ENCODE measurements at regions not wholly inside any gene's neighbourhood (a gene's known extent, or its start where the extent isn't known, plus 50 kb on each side); places are given as distances from the start of the nearest gene placed in this dataset.
"Not testable (repeated sequence)": the region's sequence is repeated elsewhere in the genome, so short reads cannot be mapped to it uniquely, and the experiment has no call there.

DNA sequence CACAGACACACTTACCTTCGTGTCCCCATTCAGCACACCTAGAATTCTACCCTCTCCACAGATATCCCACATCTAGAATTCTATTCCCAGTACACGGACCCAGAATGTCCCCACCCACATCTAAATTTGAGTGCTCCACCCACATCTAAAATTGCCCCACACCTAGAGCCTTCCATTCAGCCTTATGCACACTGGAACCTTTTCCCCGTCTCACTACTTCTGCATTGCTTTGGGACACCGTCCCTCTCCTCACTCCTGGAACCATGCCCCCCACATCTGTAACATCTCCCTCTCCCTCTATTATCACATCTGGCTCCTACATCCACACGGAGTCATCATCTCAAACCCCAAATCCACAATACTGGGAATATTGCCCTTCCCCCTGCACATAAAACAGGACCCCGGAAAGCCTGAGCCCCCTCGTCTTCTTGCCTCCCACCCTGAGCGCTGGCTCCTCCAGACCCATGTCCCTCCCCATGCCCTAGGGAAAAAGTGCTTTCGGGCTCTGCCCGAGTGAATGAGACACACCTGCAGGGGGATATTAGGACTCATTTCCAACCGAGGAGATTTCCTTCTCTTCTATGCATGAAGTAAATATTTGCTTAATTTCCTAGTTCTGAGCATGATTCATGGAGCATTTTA lies 125.8 kb upstream of the UNC5B start:
- no peak for DNase-seq

DNA sequence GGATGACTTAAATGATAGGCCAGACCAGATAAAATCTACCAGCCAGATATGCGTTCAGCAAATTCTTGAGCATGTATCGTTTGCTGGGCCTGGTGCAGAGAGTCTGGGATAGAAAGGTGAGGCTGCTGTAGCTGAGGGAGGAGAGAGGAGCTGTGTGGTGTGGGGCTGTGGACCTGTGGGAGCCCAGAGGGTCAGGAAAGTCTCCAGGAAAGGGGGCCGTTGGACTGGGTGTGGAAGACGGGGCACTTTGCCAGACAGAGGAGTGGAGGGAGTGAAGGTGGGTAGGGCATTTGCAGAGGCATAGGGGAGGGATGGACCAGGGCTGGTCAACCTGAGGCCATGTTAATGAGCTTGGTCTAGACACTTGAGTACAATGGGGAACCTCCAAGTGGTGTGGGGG lies 124.7 kb upstream of the UNC5B start:
- no peak for DNase-seq

DNA sequence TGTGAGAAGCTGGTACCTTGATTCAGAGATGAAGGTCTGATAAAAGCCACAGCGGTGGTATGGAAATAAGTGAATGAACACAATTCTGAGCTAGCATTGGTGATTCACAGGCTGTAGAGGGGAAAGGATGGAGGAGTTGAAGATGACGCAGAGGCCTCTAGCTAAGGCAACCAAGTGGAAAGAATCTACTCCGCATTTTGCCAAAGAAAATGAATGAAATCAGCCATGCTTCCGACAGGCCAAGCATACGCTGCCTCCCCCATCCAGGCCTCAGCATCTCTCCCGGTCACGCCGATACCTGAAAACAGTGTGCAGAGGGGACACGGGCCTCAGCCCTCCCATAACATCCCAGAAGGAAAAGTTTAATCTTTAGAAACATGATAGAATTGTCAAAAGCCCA lies 124.3 kb upstream of the UNC5B start:
- DNase-seq = no peak

DNA sequence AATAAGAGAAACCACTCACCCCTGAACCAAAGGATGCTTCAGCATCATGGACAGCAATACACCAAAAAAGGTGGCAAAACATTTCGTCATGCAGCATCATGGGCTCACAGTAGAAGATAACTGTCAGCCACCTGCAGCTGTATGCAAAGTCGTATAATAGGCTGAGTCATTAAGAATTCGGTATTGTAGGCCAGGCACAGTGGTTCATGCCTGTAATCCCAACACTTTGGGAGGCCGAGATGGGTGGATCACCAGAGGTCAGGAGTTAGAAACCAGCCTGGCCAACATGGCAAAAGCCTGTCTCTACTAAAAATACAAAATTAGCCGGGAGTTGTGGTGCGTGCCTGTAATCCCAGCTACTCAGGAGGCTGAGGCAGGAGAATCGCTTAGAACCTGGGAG lies 123.8 kb upstream of the UNC5B start:
- DNase-seq = not testable (repeated sequence)

DNA sequence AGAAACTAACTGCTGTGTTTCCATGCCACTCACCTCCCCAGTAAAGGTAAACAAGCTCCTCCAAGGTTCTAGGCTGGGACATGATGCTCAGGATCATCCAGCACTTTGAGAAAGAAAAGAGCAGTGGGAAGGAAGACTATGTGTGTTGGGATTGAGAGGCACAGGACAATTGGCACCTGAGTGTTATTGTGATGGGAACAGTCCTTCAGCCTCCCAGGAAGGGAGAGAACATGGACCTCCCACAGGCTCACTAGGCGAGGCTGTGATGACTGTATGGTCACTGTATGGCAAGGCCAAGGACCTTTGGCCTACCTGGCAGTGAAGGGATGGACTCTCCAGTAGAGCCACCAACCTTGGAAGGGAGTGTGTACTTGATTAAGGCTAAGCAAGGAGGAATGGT lies 123.2 kb upstream of the UNC5B start:
- DNase-seq = no peak

DNA sequence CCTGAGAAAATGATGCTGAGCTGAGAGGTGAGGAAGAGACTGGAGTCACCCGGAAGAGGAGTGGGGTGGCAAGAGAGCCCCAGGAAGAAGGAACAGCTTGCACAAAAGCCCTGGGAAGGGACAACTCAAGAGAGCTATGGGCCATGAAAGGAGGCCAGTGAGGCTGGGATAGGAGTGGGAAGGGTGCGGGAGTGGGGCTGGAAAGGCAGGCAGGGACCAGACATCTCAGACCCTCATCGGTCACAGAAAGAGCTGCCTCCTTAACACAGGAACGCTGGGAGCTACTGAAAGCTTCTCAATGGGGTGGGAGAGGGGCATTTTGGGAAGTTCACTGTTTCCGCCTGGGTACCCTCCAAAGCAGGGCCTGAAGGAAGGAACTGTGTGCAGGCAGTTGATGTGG lies 122.0 kb upstream of the UNC5B start:
- DNase-seq = no peak

DNA sequence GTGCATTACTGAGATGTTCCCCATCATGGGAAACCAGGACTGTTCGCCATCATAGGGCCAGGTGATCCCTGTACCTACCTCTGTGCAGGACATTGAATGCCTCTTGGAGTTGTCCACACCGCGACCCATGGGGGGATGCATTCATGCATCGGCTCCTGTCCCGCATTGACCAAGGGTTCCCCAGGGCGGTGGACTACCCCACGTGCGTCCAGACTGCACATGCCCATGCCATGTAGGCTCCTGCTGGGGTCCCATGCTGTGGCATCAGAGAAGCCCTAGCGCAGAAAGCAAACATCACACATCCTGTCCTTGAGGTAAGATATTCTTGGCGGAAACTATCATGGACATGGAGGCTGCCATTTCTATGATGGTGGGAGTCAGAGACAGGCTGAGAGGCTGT lies 121.6 kb upstream of the UNC5B start:
- DNase-seq = no peak

DNA sequence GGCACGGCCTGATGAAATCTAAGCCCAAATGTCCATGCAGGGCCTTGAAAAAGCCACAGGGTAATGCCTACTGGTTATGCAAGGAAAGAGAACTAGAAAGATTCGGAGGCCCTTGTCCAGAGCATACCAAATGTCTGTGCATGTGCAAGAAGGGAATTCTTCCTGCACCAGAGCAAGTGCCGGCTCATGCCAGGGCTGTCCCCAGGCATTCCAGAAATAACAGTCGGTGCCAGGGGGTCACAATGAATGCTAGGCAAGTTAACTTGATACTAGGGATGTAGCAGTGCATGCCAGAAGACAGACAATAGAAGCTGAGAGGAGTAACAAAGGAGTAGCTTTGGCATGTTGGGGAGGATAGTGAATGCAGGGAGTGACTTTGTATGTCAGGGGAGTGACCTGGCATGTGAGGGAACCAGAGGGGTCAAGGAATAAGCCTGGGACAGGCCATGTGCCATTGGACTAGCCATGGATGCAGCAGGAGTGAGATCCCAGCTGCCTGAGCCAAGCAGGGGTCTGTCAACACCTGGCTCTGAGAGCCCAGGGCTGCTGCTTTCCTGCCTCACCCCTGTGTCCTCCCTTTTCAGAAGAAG lies 119.5 kb upstream of the UNC5B start:
- no peak for DNase-seq

DNA sequence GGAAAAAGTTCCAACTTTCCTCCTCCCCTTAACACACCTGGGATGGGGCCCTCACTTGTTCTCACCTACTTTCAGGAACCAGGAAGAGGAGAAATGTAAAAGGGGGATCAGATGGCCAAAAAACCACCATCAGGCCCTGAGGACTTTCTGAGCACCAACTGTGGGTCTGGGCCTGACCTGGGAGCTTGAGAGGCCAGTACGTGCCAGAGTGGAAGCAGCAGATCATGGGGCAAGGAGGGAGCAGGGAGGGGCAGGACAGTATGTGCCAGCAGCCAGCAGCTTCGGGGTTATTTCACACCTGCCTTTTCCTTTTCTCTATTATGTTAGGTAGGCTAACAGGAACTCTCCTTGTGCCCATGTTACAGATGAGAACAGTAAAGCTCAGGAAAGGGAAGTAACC lies 118.8 kb upstream of the UNC5B start:
- no peak for DNase-seq

DNA sequence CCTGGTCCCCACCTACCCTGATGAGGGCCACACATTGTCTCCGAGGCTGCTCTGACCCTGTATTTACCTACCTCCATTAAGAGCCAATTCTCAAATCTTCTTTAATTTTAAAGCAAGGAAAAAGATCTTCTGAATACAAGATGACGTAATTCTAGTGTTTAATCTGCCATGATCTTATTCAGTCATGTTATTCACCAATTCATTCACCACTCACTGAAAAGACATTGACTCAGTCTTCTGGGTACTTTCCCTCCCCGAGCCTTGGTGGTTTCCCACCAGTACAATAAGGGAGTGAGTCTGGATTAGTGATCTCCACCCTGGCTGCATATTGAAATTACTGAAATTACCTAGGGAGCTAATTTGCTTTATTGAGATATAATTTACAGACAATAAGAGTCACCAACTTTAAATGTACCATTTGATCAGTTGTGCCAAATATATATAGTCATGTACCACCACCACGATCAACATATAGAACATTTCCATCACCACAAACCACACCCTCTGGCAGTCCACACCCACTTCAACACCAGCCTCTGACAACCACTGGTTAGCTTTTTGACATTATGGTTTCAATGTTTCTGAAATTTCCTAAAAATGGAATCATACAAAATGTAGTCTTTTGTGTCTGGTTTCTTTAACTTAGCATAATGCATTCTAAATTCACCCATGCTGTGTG lies 117.5 kb upstream of the UNC5B start:
- DNase-seq = no peak

DNA sequence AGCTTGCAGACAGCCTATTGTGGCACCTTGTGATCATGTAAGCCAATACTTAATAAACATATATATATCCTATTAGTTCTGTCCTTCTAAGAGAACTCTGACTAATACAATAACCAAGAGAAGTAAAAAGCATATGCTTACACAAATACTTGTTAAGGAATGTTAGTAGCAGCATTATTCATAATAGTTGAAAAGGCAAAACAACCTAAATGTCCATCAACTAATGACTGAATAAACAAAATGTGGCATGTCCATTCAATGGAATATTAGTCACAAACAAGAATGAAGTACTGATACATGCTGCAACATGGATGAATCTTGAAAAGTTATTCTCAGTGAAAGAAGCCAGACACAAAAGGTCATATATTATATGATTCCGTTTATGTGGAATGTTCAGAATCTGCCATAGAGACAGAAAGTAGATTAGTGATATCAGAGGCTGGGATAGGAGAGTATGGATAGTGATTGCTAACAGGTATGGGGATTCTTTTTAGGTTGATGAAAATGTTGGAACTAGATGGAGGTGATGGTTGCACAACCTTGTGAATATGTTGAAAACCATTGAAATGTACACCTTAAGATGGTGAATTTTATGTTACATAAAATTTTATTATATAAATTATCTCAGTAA lies 112.5 kb upstream of the UNC5B start:
- no peak for DNase-seq

DNA sequence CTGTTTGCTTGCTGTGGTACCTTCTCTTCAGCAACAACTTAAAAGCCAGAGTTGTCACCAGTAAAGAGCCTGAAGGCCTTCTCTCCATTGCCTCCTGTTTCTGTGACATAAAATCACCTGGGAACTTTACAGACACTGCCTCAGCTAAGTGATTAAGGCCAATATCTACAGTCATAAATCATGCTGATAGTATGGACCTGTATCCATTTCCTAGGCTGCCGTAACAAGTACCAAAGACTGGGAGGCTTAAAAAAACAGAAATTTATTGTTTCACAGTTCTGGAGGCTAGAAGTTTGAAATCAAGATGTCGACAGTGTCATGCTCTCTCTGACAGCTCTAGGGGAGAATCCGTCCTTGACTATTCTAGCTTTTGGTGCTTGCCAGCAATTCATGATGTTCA lies 108.4 kb upstream of the UNC5B start:
- DNase-seq = no peak

DNA sequence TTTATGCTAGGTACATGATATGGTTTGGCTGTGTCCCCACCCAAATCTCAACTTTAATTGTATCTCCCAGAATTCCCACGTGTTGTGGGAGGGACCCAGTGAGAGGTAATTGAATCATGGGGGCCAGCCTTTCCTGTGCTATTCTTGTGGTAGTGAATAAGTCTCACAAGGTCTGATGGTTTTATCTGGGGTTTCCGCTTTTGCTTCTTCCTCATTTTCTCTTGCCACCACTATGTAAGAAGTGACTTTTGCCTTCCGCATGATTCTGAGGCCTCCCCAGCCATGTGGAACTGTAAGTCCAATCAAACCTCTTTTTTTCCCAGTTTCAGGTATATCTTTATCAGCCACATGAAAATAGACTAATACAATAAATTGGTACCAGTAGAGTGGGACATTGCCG lies 106.2 kb upstream of the UNC5B start:
- not testable (repeated sequence) for DNase-seq

DNA sequence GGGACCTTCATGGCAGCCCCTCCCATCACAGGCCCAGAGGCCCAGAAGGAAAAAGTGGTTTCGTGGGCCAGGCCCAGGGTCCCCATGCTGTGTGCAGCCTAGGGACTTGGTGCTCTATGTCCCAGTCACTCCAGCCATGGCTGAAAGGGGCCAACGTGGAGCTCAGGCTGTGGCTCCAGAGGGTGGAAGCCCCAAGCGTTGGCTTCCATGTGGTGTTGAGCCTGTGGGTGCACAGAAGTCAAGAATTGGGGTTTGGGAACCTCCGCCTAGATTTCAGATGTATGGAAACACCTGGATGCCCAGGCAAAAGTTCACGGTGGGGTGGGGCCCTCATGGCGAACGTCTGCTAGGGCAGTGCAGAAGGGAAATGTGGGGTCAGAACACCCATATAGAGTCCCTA lies 105.3 kb upstream of the UNC5B start:
- not testable (repeated sequence) for DNase-seq

DNA sequence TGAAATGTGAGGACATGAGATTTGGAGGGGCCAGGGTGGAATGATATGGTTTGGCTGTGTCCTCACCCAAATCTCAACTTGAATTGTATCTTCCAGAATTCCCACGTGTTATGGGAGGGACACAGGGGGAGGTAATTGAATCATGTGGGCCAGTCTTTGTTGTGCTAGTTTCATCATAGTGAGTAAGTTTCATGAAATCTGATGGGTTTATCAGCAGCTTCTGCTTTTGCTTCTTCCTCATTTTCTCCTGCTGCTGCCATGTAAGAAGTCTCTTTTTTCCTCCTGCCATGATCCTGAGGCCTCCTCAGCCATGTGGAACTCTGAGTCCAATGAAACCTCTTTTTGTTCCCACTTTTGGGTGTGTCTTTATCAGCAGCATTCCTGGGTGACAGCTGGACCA lies 104.3 kb upstream of the UNC5B start:
- not testable (repeated sequence) for DNase-seq

DNA sequence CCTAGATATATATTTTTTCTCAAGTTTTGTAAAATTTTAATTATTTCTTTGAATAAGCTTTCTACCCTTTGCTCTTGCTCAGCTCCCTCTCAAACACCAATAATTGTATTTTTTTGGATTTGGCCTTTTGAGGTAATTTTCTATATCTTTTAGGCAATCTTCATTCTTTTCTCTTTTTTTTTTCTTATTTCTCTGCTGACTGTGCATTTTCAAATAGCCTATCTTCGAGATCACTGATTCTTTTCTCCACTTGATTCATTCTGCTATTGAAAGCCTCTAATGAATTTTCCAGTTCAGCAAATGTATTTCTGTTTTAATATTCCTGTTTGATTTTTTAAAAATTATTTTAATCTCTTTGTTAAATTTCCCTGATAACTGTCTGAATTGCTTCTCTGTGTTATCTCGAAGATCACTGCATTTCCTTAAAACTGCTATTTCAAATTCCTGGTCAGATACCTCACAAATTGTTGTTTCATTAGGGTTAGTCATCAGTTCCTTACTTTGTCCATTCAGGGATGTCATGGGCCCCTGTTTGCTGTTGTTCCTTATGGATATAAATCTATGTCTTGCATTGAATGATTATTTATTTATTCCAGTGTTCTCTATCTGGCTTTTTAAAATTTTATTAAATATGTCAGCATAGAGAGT lies 100.1 kb upstream of the UNC5B start:
- DNase-seq = no peak

DNA sequence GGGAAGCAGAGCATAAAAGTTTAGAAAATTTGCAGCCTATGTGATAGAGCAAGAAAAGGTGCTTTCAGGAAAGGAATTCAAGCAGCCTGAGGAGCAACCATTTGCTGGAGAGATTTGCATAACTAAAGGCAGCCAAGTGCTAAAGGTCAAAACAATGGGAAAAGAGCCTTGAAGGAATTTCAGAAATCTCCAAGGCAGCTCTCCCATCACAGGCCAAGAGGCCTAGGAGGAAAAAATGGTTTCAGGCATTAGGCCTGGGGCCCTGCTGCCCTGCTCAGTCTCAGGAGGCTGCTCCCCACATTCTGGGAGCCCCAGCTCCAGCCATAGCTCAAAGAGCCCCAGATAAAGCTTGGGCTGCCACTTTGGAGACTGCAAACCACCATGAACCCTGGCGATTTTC lies 95.9 kb upstream of the UNC5B start:
- DNase-seq = no peak

DNA sequence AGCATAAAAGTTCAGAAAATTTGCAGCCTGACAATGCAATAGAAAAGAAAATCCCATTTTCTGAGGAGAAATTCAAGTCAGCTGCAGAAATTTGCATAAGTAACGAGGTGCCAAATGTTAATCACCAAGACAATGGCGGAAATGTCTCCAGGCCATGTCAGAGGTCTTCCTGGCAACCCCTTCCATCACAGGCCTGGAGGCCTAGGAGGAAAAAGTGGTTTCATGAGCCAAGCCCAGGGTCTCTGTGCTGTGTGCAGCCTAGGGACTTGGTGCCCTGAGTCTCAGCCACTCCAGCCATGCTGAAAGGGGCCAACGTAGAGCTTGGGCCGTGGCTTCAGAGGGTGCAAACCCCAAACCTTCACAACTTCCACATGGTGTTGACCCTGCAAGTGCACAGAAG lies 94.8 kb upstream of the UNC5B start:
- not testable (repeated sequence) for DNase-seq

DNA sequence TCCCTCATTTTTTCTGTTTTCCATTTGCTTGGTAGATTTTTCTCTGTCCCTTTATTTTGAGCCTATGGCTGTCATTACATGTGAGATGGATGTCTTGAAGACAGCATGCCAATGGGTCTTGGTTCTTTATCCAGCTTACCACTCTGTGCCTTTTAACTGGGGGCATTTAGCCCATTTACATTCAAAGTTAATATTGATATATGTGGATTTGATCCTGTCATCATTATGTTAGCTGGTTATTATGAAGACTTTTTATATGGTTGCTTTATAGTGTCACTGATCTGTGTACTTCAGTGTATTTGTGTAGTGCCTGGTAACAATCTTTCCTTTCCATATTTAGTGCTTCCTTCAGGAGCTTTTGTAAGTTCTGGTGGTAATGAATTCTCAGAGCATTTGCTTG lies 89.3 kb upstream of the UNC5B start:
- no peak for DNase-seq

DNA sequence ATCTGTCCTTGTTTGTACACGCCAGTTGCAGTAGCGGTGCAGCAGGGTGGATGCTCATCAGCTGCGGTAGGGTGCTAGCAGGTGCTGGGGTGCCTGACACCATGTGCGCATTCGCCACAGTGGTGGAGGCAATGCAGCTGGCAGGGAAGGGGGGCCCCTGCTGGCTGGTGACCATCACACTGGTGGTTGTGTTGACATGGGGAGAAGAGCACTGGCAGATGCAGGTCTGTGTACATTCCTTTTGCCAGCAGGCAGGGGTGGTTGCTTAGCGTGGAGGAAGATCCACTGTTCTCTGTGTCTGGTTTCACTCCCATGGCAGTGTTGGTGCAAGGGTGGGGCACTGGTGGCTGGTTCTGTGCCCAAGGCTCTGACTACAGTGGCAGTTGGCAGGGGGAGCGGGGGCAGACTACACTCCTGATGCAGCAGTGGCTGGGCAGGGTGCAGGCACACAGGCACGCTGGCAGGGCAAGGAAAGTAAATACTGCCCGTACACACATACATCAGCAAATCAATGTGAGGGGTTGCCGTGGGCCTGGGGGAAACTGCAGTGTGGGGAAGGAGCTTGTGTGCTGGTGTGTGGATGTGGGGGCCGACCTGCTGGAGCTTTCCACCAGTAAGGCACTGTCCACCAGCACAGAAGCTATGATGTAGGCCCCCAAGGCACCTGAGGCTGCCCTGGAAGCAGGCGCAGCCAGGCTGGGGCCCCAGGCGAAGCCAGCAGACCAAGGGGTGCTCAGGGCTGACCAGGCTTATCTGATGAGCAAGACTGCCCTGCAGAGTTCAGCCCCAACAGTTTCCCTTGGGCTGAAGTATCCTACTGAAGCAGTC lies 87.2 kb upstream of the UNC5B start:
- no peak for DNase-seq

DNA sequence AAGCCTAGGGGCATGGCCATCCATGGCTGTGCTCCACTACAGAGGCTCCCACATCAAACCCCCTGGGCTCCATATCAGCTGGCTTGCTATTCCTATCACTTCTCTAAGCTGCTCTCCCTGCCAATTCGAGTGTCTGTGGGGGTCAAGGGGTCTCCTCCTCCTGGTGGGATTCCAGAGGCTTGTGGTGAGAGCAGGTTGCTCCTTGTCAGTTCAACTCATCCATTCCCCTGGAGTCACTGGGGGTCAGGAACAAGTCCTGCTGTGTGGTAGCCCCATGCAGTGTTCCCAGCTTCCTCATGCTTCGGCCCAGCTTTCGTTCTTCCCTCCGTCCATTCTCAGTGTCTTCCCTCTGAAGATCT lies 86.6 kb upstream of the UNC5B start:
- no peak for DNase-seq

DNA sequence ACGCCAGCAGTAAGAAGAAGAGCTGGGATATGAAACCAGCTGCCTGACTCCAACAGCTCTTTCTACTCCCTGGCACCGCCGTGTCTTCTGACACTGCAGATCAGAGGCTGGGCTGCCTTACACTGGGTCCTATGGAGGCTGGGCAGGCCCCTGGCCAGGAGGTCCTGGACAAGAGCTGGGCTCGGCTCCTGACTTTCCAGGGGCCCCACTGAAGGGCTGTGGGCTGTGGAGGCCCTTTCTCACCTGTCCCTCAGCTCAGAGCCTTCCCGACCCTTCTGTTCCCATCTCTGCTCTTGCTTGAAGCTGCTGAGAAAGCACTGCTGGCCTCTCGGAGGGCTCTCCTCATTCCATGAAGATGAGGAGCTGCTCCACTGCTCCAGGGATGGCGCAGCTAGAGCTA lies 85.9 kb upstream of the UNC5B start:
- no peak for DNase-seq

DNA sequence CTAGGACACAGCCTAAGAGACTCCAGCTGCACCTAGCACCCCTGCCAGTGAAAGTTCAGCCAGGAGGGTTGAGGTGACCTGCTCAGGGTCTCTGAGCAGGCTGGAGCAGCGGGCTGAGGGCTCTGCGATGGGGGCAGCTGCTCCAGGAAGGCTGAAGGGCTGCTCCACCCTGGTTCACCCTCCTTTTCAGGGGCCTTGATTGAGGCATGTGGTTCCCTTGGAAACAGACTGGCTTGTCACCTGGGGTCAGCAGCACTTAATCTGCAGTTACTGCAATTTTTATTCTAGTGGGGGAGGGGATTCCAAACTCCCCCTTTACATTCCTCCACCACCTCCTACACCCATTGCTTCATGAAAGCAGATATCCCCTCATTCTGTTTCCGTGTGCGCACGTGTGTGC lies 85.3 kb upstream of the UNC5B start:
- DNase-seq = no peak

All from NCI-H2171 (cell line).